Peyer's patch (tissue), 4 donors: ENCODE measurements at regions not wholly inside any gene's neighbourhood (a gene's known extent, or its start where the extent isn't known, plus 50 kb on each side); places are given as distances from the start of the nearest gene placed in this dataset.

Source experiments
- DNase-seq, 3 donors: peaks; one replicate each; pipeline ENCODE4 v3.0.0-alpha.2; 2017 to 2019
- H3K27ac ChIP-seq, 4 donors: fragments of 200-600 bp; sonication (generic); one replicate each; pipeline ENCODE4 v1.5.1; 2016 to 2019
- H3K27me3 ChIP-seq, 2 donors: fragments of 200-600 bp; sonication (generic); one replicate each; pipeline ENCODE4 v1.5.1; 2019
- H3K36me3 ChIP-seq, 3 donors: fragments of 200-600 bp; sonication (generic); one replicate each; pipeline ENCODE4 v1.5.1; 2016 to 2019
- H3K4me1 ChIP-seq, 4 donors: fragments of 200-600 bp; sonication (generic); one replicate each; pipeline ENCODE4 v1.5.1; 2016 to 2019
- H3K4me3 ChIP-seq, 4 donors: fragments of 200-600 bp; sonication (generic); 1 replicate in 3 of 4; 2 replicates in 1 of 4; pipeline ENCODE4 v1.5.1; 2016 to 2019; ENCODE audit warnings: mild to moderate bottlenecking in 1 of 4
- H3K9me3 ChIP-seq, 4 donors: fragments of 200-600 bp; sonication (generic); one replicate each; pipeline ENCODE4 v1.5.1; 2016 to 2019; ENCODE audit warnings: mild to moderate bottlenecking in 1 of 4
- CTCF ChIP-seq, 6 experiments: fragments of 450-650 bp in 4 of 6; fragments of 200-600 bp in 2 of 6; sonication (generic) in 1 of 6; IDR thresholded peaks; one replicate each; pipeline ENCODE4 v1.5.1; 2017 to 2019; ENCODE audit warnings: antibody characterized with exemption in 6 of 6, mild to moderate bottlenecking in 3 of 6, moderate library complexity in 1 of 6
- POLR2A ChIP-seq, 2 donors: fragments of 450-650 bp; IDR thresholded peaks; one replicate each; pipeline ENCODE4 v1.5.1; 2017; ENCODE audit warnings: antibody characterized with exemption in 2 of 2, mild to moderate bottlenecking in 2 of 2, moderate library complexity in 2 of 2

GRCh38 chr3:147672436-147672835 is 263.3 kb downstream of the ZIC1 start:
- TF ChIP-seq POLR2A (IDR thresholded peaks at IDR 0.05) (no peak), CTCF (IDR thresholded peaks at IDR 0.05) (no peak)
- no peaks in the 10 kb centered on the region for H3K4me1 ChIP-seq
- H3K4me3 ChIP-seq, result no peak overlapping the region
- no peak overlapping the region for H3K27ac ChIP-seq
- H3K27me3 ChIP-seq, result no peaks in the 10 kb centered on the region
- H3K9me3 ChIP-seq, result no peaks in the 10 kb centered on the region
- H3K36me3 ChIP-seq, result no peaks in the 10 kb centered on the region
- DNase-seq, result no peak

- no peaks in the 10 kb centered on the region for H3K4me1 ChIP-seq
- no peak for TF ChIP-seq CTCF (IDR thresholded peaks at IDR 0.05)
- no peak overlapping the region for H3K27ac ChIP-seq
- no peaks in the 10 kb centered on the region for H3K36me3 ChIP-seq
- no peaks in the 10 kb centered on the region for H3K27me3 ChIP-seq
- H3K4me3 ChIP-seq, result no peak overlapping the region
- H3K9me3 ChIP-seq, result no peaks in the 10 kb centered on the region
- no peak for DNase-seq
These were observed 266.6 kb downstream of the ZIC1 start for GRCh38 chr3:147675761-147676160.

GRCh38 chr3:147680837-147681483 is 271.8 kb downstream of the ZIC1 start:
- DNase-seq, result no peak
- Histone ChIP-seq H3K27me3 (no peaks in the 10 kb centered on the region), H3K27ac (no peak overlapping the region), H3K4me1 (no peaks in the 10 kb centered on the region), H3K4me3 (no peak overlapping the region), H3K9me3 (no peaks in the 10 kb centered on the region), H3K36me3 (no peaks in the 10 kb centered on the region)
- TF ChIP-seq CTCF (IDR thresholded peaks at IDR 0.05) (no peak), POLR2A (IDR thresholded peaks at IDR 0.05) (no peak)

GRCh38 chr3:147688868-147689267 is 279.7 kb downstream of the ZIC1 start:
- H3K36me3 ChIP-seq, result no peaks in the 10 kb centered on the region
- H3K27ac ChIP-seq, result no peak overlapping the region
- no peaks in the 10 kb centered on the region for H3K27me3 ChIP-seq
- H3K4me1 ChIP-seq, result no peaks in the 10 kb centered on the region
- no peak for TF ChIP-seq CTCF (IDR thresholded peaks at IDR 0.05)
- no peak overlapping the region for H3K4me3 ChIP-seq
- no peaks in the 10 kb centered on the region for H3K9me3 ChIP-seq
- DNase-seq, result no peak

GRCh38 chr3:147699175-147699838 is 290.1 kb downstream of the ZIC1 start:
- Histone ChIP-seq H3K36me3 (no peaks in the 10 kb centered on the region), H3K27me3 (no peaks in the 10 kb centered on the region), H3K27ac (no peak overlapping the region), H3K4me3 (no peak overlapping the region), H3K4me1 (no peaks in the 10 kb centered on the region), H3K9me3 (no peaks in the 10 kb centered on the region)
- DNase-seq, result no peak
- no peak for TF ChIP-seq CTCF (IDR thresholded peaks at IDR 0.05)
- TF ChIP-seq POLR2A (IDR thresholded peaks at IDR 0.05), result no peak
